ENCODE measurements at regions not wholly inside any gene's neighbourhood (a gene's known extent, or its start where the extent isn't known, plus 50 kb on each side); places are given as distances from the start of the nearest gene placed in this dataset.

- TF ChIP-seq, protein P1, sequence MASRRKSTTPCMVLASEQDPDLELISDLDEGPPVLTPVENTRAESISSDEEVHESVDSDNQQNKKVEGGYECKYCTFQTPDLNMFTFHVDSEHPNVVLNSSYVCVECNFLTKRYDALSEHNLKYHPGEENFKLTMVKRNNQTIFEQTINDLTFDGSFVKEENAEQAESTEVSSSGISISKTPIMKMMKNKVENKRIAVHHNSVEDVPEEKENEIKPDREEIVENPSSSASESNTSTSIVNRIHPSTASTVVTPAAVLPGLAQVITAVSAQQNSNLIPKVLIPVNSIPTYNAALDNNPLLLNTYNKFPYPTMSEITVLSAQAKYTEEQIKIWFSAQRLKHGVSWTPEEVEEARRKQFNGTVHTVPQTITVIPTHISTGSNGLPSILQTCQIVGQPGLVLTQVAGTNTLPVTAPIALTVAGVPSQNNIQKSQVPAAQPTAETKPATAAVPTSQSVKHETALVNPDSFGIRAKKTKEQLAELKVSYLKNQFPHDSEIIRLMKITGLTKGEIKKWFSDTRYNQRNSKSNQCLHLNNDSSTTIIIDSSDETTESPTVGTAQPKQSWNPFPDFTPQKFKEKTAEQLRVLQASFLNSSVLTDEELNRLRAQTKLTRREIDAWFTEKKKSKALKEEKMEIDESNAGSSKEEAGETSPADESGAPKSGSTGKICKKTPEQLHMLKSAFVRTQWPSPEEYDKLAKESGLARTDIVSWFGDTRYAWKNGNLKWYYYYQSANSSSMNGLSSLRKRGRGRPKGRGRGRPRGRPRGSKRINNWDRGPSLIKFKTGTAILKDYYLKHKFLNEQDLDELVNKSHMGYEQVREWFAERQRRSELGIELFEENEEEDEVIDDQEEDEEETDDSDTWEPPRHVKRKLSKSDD (conservative IDR thresholded peaks at IDR 0.05; ENCODE audit: low read length): no peak
- TF ChIP-seq TEAD1 (CRISPR knock-in tag; IDR thresholded peaks at IDR 0.05) (no peak), POLR3A (IDR thresholded peaks at IDR 0.05; ENCODE audit: borderline replicate concordance, extremely low read depth, insufficient read depth, insufficient read length) (no peak)
Measured at GRCh38 chr3:118809696-118810498, 224.7 kb downstream of the IGSF11 start (continued).

DNA sequence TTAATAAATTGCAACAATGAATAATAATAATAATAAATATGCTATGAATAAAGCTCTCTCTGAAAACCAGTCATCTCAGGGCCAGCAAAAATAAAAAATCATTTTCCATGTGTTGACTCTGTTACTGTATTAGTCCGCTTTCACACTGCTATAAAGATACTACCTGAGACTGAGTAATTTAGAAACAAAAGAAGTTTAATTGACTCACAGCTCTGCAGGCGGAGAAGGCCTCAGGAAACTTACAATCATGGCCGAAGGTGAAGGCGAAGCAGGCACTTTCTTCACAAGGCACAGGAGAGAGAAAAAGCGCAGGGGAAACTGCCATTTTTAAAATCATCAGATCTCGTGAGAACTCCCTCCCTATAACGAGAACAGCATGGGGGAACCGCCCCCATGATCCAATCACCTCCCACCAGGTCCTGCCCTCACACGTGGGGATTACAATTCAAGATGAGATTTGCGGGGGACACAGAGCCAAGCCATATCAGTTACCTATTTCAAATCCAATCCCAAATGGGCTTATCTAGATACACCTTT lies 224.1 kb downstream of the IGSF11 start:
- CTCF ChIA-PET (ENCODE audit: low intra/inter-chr PET ratio): interaction anchor here (0.7 kb wide), 1 partner anchor 1520 kb away, joined by 3 read pairs; no protein-coding TSS in a partner anchor
- intact Hi-C loops (cut with micrococcal nuclease) (loop anchor here (10.0 kb wide), 2 partner anchors 176 to 1746 kb away; no protein-coding TSS in a partner anchor), in situ Hi-C loops (cut with MboI) (loop anchor here (25.0 kb wide), 1 partner anchor 1798 kb away; no protein-coding TSS in a partner anchor)
- ATAC-seq (peak; percentile 88), FAIRE-seq (peak; percentile 64), DNase-seq (ENCODE audit: extremely low read depth in 1 of 4, low spot score in 3 of 4) (peak in 2 of 4 experiments; percentile 7 to 58)
- H4K20me1 ChIP-seq (replicated peaks; ENCODE audit: control insufficient read depth, insufficient read depth, low read length): no peaks in the 10 kb centered on the region
- peak overlapping the region; percentile 41; the same call in 1 of the 3 replicates for H3K27ac ChIP-seq (ENCODE audit: extremely low read depth, low read depth, low read length)
- no peaks in the 10 kb centered on the region for H3K9me3 ChIP-seq (replicated peaks; ENCODE audit: control insufficient read depth, insufficient read depth, low read depth, low read length)
- POLR2A ChIA-PET: no interaction called here
- 3% methylated on average over 5 of the region's 10 CpGs for WGBS (ENCODE audit: insufficient coverage, low coverage, missing lambda C conversion rate)
- H3K36me3 ChIP-seq (ENCODE audit: control insufficient read depth, insufficient read depth, low read length): no peaks in the 10 kb centered on the region
- H3K4me1 ChIP-seq (replicated peaks in 1 of 2; ENCODE audit: control insufficient read depth in 2 of 2, insufficient read depth in 2 of 2, low read length in 2 of 2): no peaks in the 10 kb centered on the region; a peak in 1 of 5 replicates
- peak overlapping the region; percentile 41; the same call in 1 of the 2 replicates for H3K4me2 ChIP-seq (ENCODE audit: insufficient read depth, low read length)
- peak overlapping the region; percentile 85; the same call in 1 of the 2 replicates for H2AFZ ChIP-seq (ENCODE audit: low read depth, low read length)
- H3K4me3 ChIP-seq: peak overlapping the region; percentile 31
- H3K27me3 ChIP-seq (ENCODE audit: control insufficient read depth in 2 of 2, insufficient read depth in 2 of 2, low read length in 2 of 2): no peaks in the 10 kb centered on the region
- H3K9me1 ChIP-seq (ENCODE audit: control insufficient read depth, insufficient read depth, low read length): no peaks in the 10 kb centered on the region
- no TSS peak for BruUV-seq (replicated peaks)
- peak overlapping the region in 1 of 2 experiments; percentile 65; a peak in 2 of 4 replicates for H3K9ac ChIP-seq (ENCODE audit: insufficient read depth in 1 of 2, low read depth in 2 of 2, low read length in 2 of 2)
- H3K79me2 ChIP-seq (ENCODE audit: control insufficient read depth, insufficient read depth, low read length): peaks cover 3% of the 10 kb centered on the region; the same call in 2 of the 3 replicates
- TF ChIP-seq KLF13 (tag; IDR thresholded peaks at IDR 0.05; ENCODE audit: borderline replicate concordance, low read depth): no peak
- TF ChIP-seq ELF1 (tag; IDR thresholded peaks at IDR 0.05): no peak
- no peak for TF ChIP-seq POLR2AphosphoS2 (IDR thresholded peaks at IDR 0.05; ENCODE audit: low read length)
- TF ChIP-seq HOXB6 (CRISPR knock-in tag; IDR thresholded peaks at IDR 0.05; ENCODE audit: borderline replicate concordance): no peak
- no peak for TF ChIP-seq TRIM24 (IDR thresholded peaks at IDR 0.05)
- no peak for TF ChIP-seq MIER1 (IDR thresholded peaks at IDR 0.05; ENCODE audit: low read depth)
- peak; percentile 4 for TF ChIP-seq RBM25 (IDR thresholded peaks at IDR 0.05; ENCODE audit: low read depth, low read length, severe bottlenecking)
- TF ChIP-seq FOXJ2 (tag; IDR thresholded peaks at IDR 0.05): no peak
- no peak for TF ChIP-seq ZNF780A (CRISPR knock-in tag; IDR thresholded peaks at IDR 0.05)
- TF ChIP-seq NFYB (IDR thresholded peaks at IDR 0.05; ENCODE audit: extremely low read depth, insufficient read length): no peak
- peak; percentile 52 for TF ChIP-seq TAF1 (IDR thresholded peaks at IDR 0.05; ENCODE audit: control insufficient read depth, extremely low read depth, insufficient read depth, low read length, severe bottlenecking)
- TF ChIP-seq FOXJ3 (CRISPR knock-in tag; IDR thresholded peaks at IDR 0.05): no peak
- no peak for TF ChIP-seq FOXA3 (CRISPR knock-in tag; conservative IDR thresholded peaks at IDR 0.05 in 1 of 2, IDR thresholded peaks at IDR 0.05 in 1 of 2)
- no peak for TF ChIP-seq RBM34 (IDR thresholded peaks at IDR 0.05; ENCODE audit: borderline replicate concordance, insufficient read depth, low read length)
- TF ChIP-seq SNIP1 (IDR thresholded peaks at IDR 0.05; ENCODE audit: low read depth): no peak

Measured in K562 (cell line).